GM21786 (cell line): ENCODE measurements at regions not wholly inside any gene's neighbourhood (a gene's known extent, or its start where the extent isn't known, plus 50 kb on each side); places are given as distances from the start of the nearest gene placed in this dataset.
"Not testable (repeated sequence)": the region's sequence is repeated elsewhere in the genome, so short reads cannot be mapped to it uniquely, and the experiment has no call there.

Experiments used
- ATAC-seq: cut with Tn5 transposase; IDR thresholded peaks from one replicate; pipeline ENCODE4 v1.9.1; 2021; ENCODE audit not compliant: unreplicated experiment

GRCh38 chr9:85162822-85163221 is 493.3 kb downstream of the NTRK2 start:
- ATAC-seq, result no peak

GRCh38 chr9:85160944-85161343 is 491.4 kb downstream of the NTRK2 start:
- not testable (repeated sequence) for ATAC-seq

- no peak for ATAC-seq
These were observed 489.0 kb downstream of the NTRK2 start for GRCh38 chr9:85158512-85158911.

- ATAC-seq, result no peak
These were observed 488.2 kb downstream of the NTRK2 start for GRCh38 chr9:85157772-85158171.

GRCh38 chr9:85156652-85157051 is 487.1 kb downstream of the NTRK2 start:
- no peak for ATAC-seq

GRCh38 chr9:85155352-85155751 is 485.8 kb downstream of the NTRK2 start:
- ATAC-seq, result no peak

GRCh38 chr9:85151741-85152140 is 482.2 kb downstream of the NTRK2 start:
- no peak for ATAC-seq

GRCh38 chr9:85151162-85151561 is 481.6 kb downstream of the NTRK2 start:
- ATAC-seq, result no peak

GRCh38 chr9:85147046-85147640 is 477.6 kb downstream of the NTRK2 start:
- no peak for ATAC-seq

- ATAC-seq, result peak; percentile 66
These were observed 473.4 kb downstream of the NTRK2 start for GRCh38 chr9:85142968-85143367.

- ATAC-seq, result no peak
These were observed 473.0 kb downstream of the NTRK2 start for GRCh38 chr9:85142496-85142911.

GRCh38 chr9:85137696-85138095 is 468.2 kb downstream of the NTRK2 start:
- ATAC-seq, result no peak

- no peak for ATAC-seq
These were observed 467.5 kb downstream of the NTRK2 start for GRCh38 chr9:85136987-85137386.

- no peak for ATAC-seq
These were observed 467.0 kb downstream of the NTRK2 start for GRCh38 chr9:85136507-85136906.

- no peak for ATAC-seq
These were observed 461.2 kb downstream of the NTRK2 start for GRCh38 chr9:85130764-85131163.

GRCh38 chr9:85130260-85130659 is 460.7 kb downstream of the NTRK2 start:
- no peak for ATAC-seq

GRCh38 chr9:85129514-85129913 is 460.0 kb downstream of the NTRK2 start:
- ATAC-seq, result no peak

- no peak for ATAC-seq
These were observed 449.6 kb downstream of the NTRK2 start for GRCh38 chr9:85118990-85119755.

GRCh38 chr9:85117831-85118230 is 448.3 kb downstream of the NTRK2 start:
- ATAC-seq, result no peak

- no peak for ATAC-seq
These were observed 445.9 kb downstream of the NTRK2 start for GRCh38 chr9:85115473-85115872.

- no peak for ATAC-seq
These were observed 445.3 kb downstream of the NTRK2 start for GRCh38 chr9:85114799-85115198.

- no peak for ATAC-seq
These were observed 443.4 kb downstream of the NTRK2 start for GRCh38 chr9:85112933-85113418.

- ATAC-seq, result no peak
These were observed 442.9 kb downstream of the NTRK2 start for GRCh38 chr9:85112391-85112790.
